Lower leg skin (tissue), 4 donors: ENCODE measurements at regions not wholly inside any gene's neighbourhood (a gene's known extent, or its start where the extent isn't known, plus 50 kb on each side); places are given as distances from the start of the nearest gene placed in this dataset.

Experiments used
- DNase-seq, 2 donors: peaks; one replicate each; pipeline ENCODE4 v3.0.0-alpha.2; 2019; ENCODE audit warnings: low spot score in 2 of 2
- H3K4me3 ChIP-seq: fragments of 200-600 bp; sonication (generic); 2 replicates; pipeline ENCODE4 v1.5.1; 2017; ENCODE audit warnings: mild to moderate bottlenecking, low read depth; ENCODE audit not compliant: poor library complexity, severe bottlenecking
- CTCF ChIP-seq, 3 donors: fragments of 450-650 bp; IDR thresholded peaks; one replicate each; pipeline ENCODE4 v1.5.1; 2016; ENCODE audit warnings: antibody characterized with exemption in 3 of 3, mild to moderate bottlenecking in 3 of 3, moderate library complexity in 2 of 3
- POLR2A ChIP-seq, 2 donors: fragments of 450-650 bp; IDR thresholded peaks; one replicate each; pipeline ENCODE4 v1.6.1; 2016 to 2017; ENCODE audit warnings: antibody characterized with exemption in 2 of 2, mild to moderate bottlenecking in 1 of 2, moderate library complexity in 1 of 2
- WGBS, 2 donors: methylation state at CpG; one replicate each; pipeline ENCODE4 v1.1.5; 2018; 5-methylcytosine and 5-hydroxymethylcytosine counted together
- intact Hi-C: fragments of 100-400 bp; cut with DNase I; formaldehyde crosslinking; loops from one replicate; pipeline ENCODE4 v1.15.0; 2023; ENCODE audit warnings: low total_unique reads

DNA sequence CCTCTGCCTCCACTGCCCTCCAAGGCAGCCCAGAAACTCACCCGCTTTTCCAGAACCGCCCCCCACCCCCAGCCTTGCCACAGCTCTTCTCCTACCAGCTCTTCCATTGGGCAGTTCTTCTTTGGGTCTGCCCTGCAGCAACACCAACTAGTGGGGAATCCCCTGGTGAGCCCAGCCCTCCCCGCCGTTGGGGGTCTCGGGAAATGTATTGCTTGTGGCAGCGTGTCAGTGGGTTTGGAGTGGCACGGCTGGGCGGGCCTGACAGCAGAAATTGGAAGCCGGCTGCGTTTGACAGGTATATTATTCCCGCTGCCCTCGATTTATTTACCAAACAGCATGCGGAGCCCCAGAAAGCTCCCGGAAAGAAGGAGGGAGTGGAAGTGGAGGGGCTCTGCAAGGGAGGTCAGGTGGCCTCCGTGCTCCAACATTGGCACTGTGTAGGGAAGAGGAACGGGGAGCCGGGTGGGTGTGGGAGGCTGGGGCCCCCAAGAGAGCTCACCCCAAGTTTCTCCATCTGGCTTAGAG is 65.2 kb upstream of the NECTIN1 start:
- WGBS, 2 donors, result 70 to 71% methylated on average over 17 of the region's 17 CpGs
- H3K4me3 ChIP-seq, result no peak overlapping the region
- no peak for TF ChIP-seq CTCF (IDR thresholded peaks at IDR 0.05)
- TF ChIP-seq POLR2A (IDR thresholded peaks at IDR 0.05), result no peak
- intact Hi-C loops, result no loop called here
- no peak for DNase-seq

DNA sequence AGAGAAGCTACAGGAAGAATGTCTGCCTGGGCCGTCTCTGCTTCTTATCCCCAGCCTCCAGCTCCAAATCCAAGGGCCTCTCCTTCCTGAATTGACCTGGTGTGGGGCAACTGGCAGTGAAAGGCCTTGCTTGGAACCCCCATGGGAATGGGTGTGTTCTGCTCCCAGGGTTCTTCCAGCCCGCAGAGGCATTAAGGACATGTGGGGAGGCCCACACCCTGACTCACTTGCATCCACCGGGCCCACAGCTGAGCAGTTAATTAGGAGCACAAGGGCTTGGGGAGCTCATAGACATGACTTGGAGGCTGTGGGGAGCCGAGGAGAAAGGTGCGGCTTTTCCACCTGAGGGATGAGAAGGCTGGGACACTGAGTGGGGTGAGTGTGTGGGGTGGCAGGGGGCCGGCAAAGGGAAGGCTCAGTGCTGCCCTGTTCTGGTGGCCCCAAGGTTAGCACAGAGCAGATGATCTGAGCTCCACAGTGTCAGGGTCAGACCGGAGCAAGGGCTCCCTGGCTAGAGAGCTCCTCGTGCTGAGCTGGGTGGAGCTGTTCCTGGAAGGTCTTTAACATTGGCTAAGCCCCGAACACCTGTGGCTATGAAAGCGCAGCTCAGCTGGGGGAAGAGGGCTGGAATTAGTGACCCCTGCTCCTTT is 64.5 kb upstream of the NECTIN1 start:
- no peak for DNase-seq
- intact Hi-C loops, result no loop called here
- H3K4me3 ChIP-seq, result no peak overlapping the region
- TF ChIP-seq CTCF (IDR thresholded peaks at IDR 0.05) (no peak), POLR2A (IDR thresholded peaks at IDR 0.05) (no peak)
- 68 to 73% methylated on average over 9 to 10 of the region's 10 CpGs for WGBS, 2 donors

DNA sequence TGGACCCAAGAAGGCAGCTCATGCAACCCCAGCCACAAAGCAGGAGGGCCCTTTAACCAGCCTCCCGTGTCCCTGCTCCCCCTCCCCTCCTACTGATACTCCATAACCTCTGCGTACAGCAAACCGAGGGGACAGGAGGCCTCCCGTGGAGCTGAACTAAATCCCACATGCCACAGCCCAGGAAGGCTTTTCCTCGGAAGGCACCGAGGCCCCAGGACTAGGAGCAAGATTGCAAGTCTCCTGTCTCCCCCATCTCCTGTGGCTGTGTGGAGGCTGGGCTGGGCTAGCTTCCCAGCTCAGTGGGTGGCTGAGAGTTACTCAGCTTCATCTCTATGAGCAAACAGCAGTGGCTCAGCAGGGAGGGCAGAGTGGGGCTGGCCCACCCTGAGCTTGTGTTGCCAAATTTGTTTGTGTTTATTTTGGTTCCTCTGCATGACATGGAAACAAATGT is 62.7 kb upstream of the NECTIN1 start:
- H3K4me3 ChIP-seq, result no peak overlapping the region
- TF ChIP-seq POLR2A (IDR thresholded peaks at IDR 0.05) (no peak), CTCF (IDR thresholded peaks at IDR 0.05) (no peak)
- peak in 1 of 2 donors; percentile 83 for DNase-seq
- WGBS, 2 donors, result 29 to 62% methylated on average over 6 of the region's 6 CpGs
- intact Hi-C loops, result no loop called here

DNA sequence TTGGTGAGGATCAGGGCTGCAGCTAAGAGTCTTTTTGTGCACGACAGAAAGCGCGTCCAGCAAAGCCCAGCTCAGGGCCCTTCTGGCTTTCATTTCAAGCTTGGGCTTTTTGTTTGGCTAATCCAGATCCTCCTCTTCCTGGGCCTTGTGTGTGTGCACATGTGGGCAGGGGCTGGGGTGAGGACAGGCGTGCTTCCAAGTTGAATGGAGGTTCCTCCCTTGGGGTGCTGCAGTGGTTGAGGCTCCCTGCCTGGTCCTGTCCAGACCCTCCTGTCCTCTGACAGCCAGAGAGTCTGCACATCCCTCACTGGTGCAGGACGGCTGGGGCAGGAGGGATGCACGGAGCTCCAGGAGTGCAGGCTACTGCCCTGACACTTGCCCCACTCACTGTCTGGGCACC is 62.0 kb upstream of the NECTIN1 start:
- WGBS, 2 donors, result 60 to 63% methylated on average over 6 of the region's 6 CpGs
- intact Hi-C loops, result no loop called here
- no peak overlapping the region for H3K4me3 ChIP-seq
- TF ChIP-seq CTCF (IDR thresholded peaks at IDR 0.05), result no peak
- TF ChIP-seq POLR2A (IDR thresholded peaks at IDR 0.05), result no peak
- DNase-seq, result no peak

GRCh38 chr11:119790476-119790875 is 61.5 kb upstream of the NECTIN1 start:
- no peak overlapping the region for H3K4me3 ChIP-seq
- TF ChIP-seq CTCF (IDR thresholded peaks at IDR 0.05), result no peak
- no peak for TF ChIP-seq POLR2A (IDR thresholded peaks at IDR 0.05)
- 80 to 84% methylated on average over 9 of the region's 9 CpGs for WGBS, 2 donors
- intact Hi-C loops, result no loop called here
- DNase-seq, result no peak
